LNCAP (cell line): ENCODE measurements at regions not wholly inside any gene's neighbourhood (a gene's known extent, or its start where the extent isn't known, plus 50 kb on each side); places are given as distances from the start of the nearest gene placed in this dataset.

Source experiments
- TF ChIP-seq, protein P1 (sequence below): fragments of 450-650 bp; IDR thresholded peaks from 2 replicates; pipeline ENCODE4 v1.5.1; 2017; ENCODE audit warnings: mild to moderate bottlenecking

DNA sequence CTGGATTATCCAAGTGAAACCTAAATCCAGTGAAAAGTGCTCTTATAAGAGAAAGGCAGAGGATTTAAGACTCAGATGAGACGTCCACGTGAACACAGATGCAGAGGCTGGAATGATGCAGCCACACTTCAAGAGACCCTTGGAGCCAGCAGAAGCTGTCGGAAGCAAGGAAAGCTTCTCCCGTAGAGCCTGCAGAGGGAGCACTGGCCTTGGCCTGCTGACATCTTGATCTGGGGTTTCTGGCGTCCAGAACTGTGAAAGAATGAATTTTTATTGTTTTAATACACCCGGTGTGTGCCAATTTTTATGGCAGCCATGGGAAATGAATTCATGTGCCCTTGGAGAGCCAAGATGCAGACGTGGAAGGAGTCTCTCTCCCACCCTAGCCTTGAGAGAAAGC is 407.0 kb upstream of the B3GAT1 start:
- TF ChIP-seq, protein P1, sequence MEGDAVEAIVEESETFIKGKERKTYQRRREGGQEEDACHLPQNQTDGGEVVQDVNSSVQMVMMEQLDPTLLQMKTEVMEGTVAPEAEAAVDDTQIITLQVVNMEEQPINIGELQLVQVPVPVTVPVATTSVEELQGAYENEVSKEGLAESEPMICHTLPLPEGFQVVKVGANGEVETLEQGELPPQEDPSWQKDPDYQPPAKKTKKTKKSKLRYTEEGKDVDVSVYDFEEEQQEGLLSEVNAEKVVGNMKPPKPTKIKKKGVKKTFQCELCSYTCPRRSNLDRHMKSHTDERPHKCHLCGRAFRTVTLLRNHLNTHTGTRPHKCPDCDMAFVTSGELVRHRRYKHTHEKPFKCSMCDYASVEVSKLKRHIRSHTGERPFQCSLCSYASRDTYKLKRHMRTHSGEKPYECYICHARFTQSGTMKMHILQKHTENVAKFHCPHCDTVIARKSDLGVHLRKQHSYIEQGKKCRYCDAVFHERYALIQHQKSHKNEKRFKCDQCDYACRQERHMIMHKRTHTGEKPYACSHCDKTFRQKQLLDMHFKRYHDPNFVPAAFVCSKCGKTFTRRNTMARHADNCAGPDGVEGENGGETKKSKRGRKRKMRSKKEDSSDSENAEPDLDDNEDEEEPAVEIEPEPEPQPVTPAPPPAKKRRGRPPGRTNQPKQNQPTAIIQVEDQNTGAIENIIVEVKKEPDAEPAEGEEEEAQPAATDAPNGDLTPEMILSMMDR = peak; percentile 28; the same call in 1 of the 2 replicates

DNA sequence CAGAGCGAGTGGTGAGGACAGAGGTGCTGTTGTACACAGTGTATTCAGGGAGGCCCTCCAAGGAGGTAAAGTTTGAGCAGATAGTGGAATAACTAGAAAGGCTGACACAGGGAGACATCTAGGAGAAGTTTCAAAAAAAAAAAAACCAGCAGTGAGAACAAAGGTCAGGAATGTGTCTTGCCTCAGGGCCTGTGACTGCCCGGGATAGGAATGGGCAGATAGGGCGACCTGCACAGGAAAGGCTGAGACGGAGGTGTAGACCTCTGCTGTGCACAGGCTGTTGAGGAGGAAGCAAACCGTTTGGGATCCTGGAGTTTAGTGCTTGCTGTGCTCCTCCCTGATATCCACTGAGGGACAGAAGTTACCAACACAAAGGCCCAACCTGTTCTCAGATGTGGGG is 406.5 kb upstream of the B3GAT1 start:
- TF ChIP-seq, protein P1 = no peak

DNA sequence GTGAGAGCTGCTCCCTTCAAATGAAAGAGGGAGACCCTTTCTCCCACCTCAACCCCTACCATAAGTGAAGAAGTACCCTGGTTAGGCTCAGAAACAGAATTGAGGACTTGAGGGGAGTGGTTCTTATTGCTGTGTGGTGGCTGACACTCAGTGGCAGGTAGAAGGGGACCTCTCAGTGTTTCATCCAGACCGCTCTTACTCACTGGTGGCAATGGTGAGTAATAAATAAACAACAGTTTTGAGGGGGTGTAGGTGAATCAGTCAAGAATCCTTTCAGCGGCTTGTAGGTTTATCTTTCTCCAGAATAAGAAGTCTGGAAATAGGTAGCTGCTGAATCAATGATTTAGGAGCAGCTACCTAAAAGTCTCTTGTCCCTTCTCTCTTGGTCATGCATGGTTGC is 403.4 kb upstream of the B3GAT1 start:
- TF ChIP-seq, protein P1 = no peak

DNA sequence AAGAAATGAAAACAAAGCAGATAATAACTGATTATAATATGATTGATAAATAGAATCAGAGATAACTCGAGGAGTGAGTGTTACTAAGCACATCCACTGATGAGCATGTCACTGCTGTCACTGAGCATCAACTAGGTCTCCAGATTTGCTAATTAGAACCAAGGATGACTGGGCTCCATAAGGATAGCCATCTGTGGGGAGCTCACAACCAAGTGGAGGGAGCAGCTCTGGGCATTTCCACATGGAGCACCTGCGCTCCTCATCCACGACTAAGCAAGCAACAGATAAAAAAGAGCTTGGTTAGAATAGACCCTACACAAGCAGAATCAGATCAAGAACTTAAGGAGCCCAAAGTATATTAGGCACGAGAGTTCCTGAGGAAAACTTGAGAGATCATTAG is 396.0 kb upstream of the B3GAT1 start:
- TF ChIP-seq, protein P1 = no peak

DNA sequence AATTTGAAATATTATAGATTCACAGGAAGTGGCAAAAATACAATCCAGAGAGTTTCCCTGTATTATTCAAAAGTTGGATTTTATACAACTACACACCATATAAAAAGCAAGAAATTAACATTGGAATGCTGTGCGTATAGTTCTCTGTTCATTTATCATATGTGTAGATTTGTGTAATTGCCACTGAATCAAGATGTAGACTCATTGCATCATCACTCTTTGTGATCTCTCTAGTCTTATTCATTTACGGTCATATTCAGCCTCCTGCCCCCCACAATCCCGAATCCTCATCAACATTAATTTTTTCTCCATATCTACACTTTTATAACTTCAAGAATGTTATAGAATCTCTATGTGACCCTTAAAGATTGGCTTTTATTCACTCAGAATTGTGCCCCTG is 390.6 kb upstream of the B3GAT1 start:
- TF ChIP-seq, protein P1 = no peak

DNA sequence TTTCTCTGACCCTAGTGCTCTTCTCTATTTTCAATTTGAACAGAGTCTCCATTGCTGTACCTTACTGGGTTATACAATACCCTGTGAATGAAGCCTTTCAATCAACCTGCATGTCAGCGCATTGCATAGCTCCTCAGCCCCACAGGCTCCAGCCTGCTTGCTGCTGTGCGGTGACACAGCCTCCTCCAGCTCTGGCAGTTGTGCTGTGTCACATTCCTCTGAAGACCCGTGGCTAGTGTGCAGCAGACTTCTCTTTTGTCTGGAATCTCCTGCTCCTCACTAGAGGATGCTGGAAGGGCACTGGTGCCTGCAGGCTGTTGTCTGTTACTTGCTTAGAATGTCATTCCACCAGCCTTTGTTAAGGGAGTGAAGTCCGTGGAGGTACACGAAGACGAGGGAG is 390.1 kb upstream of the B3GAT1 start:
- TF ChIP-seq, protein P1 = no peak

DNA sequence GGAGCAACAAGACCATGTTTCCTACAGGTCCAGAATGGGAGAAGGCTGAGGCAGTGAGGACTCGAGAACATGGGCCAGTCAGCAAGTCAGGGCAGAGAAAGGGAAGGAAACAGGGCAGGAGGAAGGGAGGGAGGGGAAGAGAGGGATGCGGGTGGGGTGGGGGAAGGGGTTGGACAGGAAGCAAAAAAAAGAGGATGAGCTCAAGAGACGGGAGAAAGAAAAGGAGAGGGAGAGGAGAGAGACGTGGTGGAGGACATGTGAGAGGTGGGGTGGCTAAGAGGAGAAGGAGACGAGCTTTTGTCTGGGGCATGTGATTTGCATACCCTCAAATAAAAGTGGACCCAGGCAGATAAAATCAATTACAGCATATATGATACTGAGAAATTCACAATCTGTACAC is 389.5 kb upstream of the B3GAT1 start:
- TF ChIP-seq, protein P1 = no peak

DNA sequence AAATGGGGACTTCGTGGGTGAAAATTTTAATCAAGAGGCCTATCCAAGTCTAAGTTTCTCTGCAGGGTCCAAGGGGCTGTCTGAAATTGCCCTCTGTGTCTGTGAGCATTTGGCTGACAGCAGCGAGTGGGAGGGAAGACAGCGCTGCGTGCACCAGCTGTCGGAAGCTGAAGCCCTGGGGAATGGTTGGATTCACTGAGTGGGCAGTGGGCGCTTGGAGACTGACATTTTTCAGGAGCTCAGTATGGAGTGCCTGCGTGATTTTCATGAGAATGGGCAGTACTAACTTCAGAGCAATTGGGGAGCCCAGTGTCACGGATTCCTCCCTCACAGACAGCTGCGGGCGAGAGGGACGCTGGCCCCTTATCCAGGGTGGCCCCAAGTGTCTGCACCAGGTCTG is 388.8 kb upstream of the B3GAT1 start:
- TF ChIP-seq, protein P1 = no peak
